Neuronal stem cell (in vitro differentiated cells): ENCODE measurements at regions not wholly inside any gene's neighbourhood (a gene's known extent, or its start where the extent isn't known, plus 50 kb on each side); places are given as distances from the start of the nearest gene placed in this dataset.

Source experiments
- DNase-seq: peaks from one replicate; pipeline ENCODE4 v3.0.0-alpha.2; 2013; ENCODE audit warnings: low spot score
- H2AFZ ChIP-seq: one replicate; pipeline ENCODE4 v1.6.1; 2013; ENCODE audit warnings: mild to moderate bottlenecking, low read length, inconsistent platforms
- H2AK5ac ChIP-seq: 2 replicates; pipeline ENCODE4 v1.6.1; 2013; ENCODE audit warnings: low read depth, mild to moderate bottlenecking, inconsistent platforms, low read length, moderate library complexity, mixed read lengths
- H2BK120ac ChIP-seq: 2 replicates; pipeline ENCODE4 v1.6.1; 2013; ENCODE audit warnings: low read depth, mild to moderate bottlenecking, inconsistent platforms, low read length, moderate library complexity, mixed read lengths
- H2BK12ac ChIP-seq: one replicate; pipeline ENCODE4 v1.6.1; 2013; ENCODE audit warnings: low read length, inconsistent platforms
- H2BK15ac ChIP-seq: 2 replicates; pipeline ENCODE4 v1.6.1; 2013; ENCODE audit warnings: mild to moderate bottlenecking, low read length, inconsistent platforms, mixed read lengths
- H2BK5ac ChIP-seq: one replicate; pipeline ENCODE4 v1.6.1; 2013; ENCODE audit warnings: inconsistent platforms, mild to moderate bottlenecking, low read length, moderate library complexity
- H3K14ac ChIP-seq: one replicate; pipeline ENCODE4 v1.6.1; 2013; ENCODE audit warnings: low read length, inconsistent platforms
- H3K18ac ChIP-seq: 2 replicates; pipeline ENCODE4 v1.6.1; 2013; ENCODE audit warnings: low read length, inconsistent platforms
- H3K23ac ChIP-seq: 2 replicates; pipeline ENCODE4 v1.6.1; 2013; ENCODE audit warnings: low read depth, mild to moderate bottlenecking, mixed read lengths, low read length, inconsistent platforms; ENCODE audit not compliant: poor library complexity
- H3K27ac ChIP-seq: replicated peaks from 3 replicates; pipeline ENCODE4 v1.5.1; 2013; ENCODE audit warnings: low read length, inconsistent platforms
- H3K27me3 ChIP-seq, 3 experiments: 2 replicates each; pipeline ENCODE4 v1.6.1; 2013; ENCODE audit warnings: low read length in 3 of 3, mild to moderate bottlenecking in 2 of 3, inconsistent platforms in 1 of 3, low read depth in 1 of 3, mixed read lengths in 1 of 3, moderate library complexity in 1 of 3; ENCODE audit not compliant: control insufficient read depth in 3 of 3, insufficient read depth in 3 of 3
- H3K36me3 ChIP-seq, 2 donors: replicated peaks in 1 of 2; 2 replicates each; pipeline ENCODE4 v1.6.1; 2013; ENCODE audit warnings: low read length in 2 of 2; ENCODE audit not compliant: control insufficient read depth in 2 of 2, insufficient read depth in 2 of 2
- H3K4ac ChIP-seq: 2 replicates; pipeline ENCODE4 v1.6.1; 2013; ENCODE audit warnings: inconsistent platforms, mild to moderate bottlenecking, low read length, moderate library complexity
- H3K4me1 ChIP-seq, 2 donors: 1 replicate in 1 of 2; 2 replicates in 1 of 2; pipeline ENCODE4 v1.6.1; 2013; ENCODE audit warnings: low read length in 2 of 2, low read depth in 1 of 2; ENCODE audit not compliant: control insufficient read depth in 2 of 2, insufficient read depth in 1 of 2
- H3K4me2 ChIP-seq: one replicate; pipeline ENCODE4 v1.6.1; 2013; ENCODE audit warnings: mild to moderate bottlenecking, low read length, inconsistent platforms; ENCODE audit not compliant: insufficient read depth, poor library complexity, severe bottlenecking
- H3K4me3 ChIP-seq, 2 donors: 2 replicates each; pipeline ENCODE4 v1.5.1; 2013; ENCODE audit warnings: low read length in 2 of 2, mild to moderate bottlenecking in 2 of 2, inconsistent platforms in 1 of 2, moderate library complexity in 1 of 2
- H3K79me1 ChIP-seq: one replicate; pipeline ENCODE4 v1.6.1; 2013; ENCODE audit warnings: low read depth, mild to moderate bottlenecking, inconsistent platforms, low read length, moderate library complexity
- H3K9ac ChIP-seq: one replicate; pipeline ENCODE4 v1.6.1; 2013; ENCODE audit warnings: mild to moderate bottlenecking, low read depth, low read length, inconsistent platforms; ENCODE audit not compliant: poor library complexity
- H3K9me3 ChIP-seq, 2 donors: replicated peaks in 1 of 2; 2 replicates each; pipeline versions ENCODE3 to v1.6.1; 2013; ENCODE audit warnings: low read length in 2 of 2, mild to moderate bottlenecking in 2 of 2, inconsistent platforms in 1 of 2, low read depth in 1 of 2, mixed read lengths in 1 of 2, moderate library complexity in 1 of 2; ENCODE audit not compliant: control insufficient read depth in 2 of 2, insufficient read depth in 1 of 2
- H4K8ac ChIP-seq: one replicate; pipeline ENCODE4 v1.6.1; 2013; ENCODE audit warnings: low read depth, mild to moderate bottlenecking, inconsistent platforms, low read length, moderate library complexity
- H4K91ac ChIP-seq: one replicate; pipeline ENCODE4 v1.6.1; 2013; ENCODE audit warnings: low read length, low read depth, mild to moderate bottlenecking, inconsistent platforms; ENCODE audit not compliant: poor library complexity
- WGBS, 2 donors: extraction: QIAGEN DNeasy Blood & Tissue Kit; methylation state at CpG; one replicate each; pipeline ENCODE4 v1.1.7; 2013; ENCODE audit warnings: missing lambda C conversion rate in 2 of 2, mixed read lengths in 1 of 2; ENCODE audit not compliant: insufficient read length in 2 of 2, insufficient replicate concordance in 1 of 2; ENCODE audit errors: extremely low coverage in 2 of 2; 5-methylcytosine and 5-hydroxymethylcytosine counted together

GRCh38 chr7:68414631-68415425 is 1183.4 kb upstream of the AUTS2 start:
- no peak overlapping the region for H2AFZ ChIP-seq
- no peak overlapping the region for H3K14ac ChIP-seq
- no peak overlapping the region for H3K27ac ChIP-seq
- no peak overlapping the region for H3K23ac ChIP-seq
- H2BK5ac ChIP-seq: no peak overlapping the region
- no peaks in the 10 kb centered on the region for H3K27me3 ChIP-seq
- peaks cover 0 to 5% of the 10 kb centered on the region in 2 donors for H3K9me3 ChIP-seq
- no peak overlapping the region for H3K9ac ChIP-seq
- H3K4ac ChIP-seq: no peak overlapping the region
- H2BK12ac ChIP-seq: no peak overlapping the region
- H3K4me3 ChIP-seq: no peak overlapping the region
- whole genome bisulfite sequencing, 2 donors: no CpG with 5 or more reads among the region's 2 CpGs
- H3K36me3 ChIP-seq: no peaks in the 10 kb centered on the region
- no peaks in the 10 kb centered on the region for H3K79me1 ChIP-seq
- H3K18ac ChIP-seq: no peak overlapping the region
- no peak overlapping the region for H2BK15ac ChIP-seq
- no peak overlapping the region for H4K91ac ChIP-seq
- no peak overlapping the region for H4K8ac ChIP-seq
- no peaks in the 10 kb centered on the region for H3K4me1 ChIP-seq
- DNase-seq: no peak
- no peak overlapping the region for H2BK120ac ChIP-seq
- H3K4me2 ChIP-seq: no peak overlapping the region
- H2AK5ac ChIP-seq: no peak overlapping the region

DNA sequence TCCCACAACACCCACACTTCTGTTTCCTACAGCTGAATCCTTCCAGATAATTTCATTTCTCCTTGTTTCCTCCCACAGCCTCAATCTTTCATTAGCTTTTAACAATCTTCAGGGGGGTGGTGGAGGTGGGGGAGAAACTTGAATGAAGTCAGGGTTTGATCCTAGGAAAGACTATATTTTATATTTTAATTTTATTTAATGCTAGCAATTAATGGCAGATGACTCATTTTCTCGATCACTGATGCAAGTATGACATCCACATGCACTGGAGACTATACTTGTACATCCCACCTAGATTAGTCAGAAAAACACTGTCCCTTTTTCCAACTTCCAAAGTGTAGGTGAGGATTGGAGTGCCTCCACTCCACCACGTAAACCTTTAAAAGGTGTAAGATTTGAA is 1181.3 kb upstream of the AUTS2 start:
- Histone ChIP-seq H3K27me3 (no peaks in the 10 kb centered on the region), H3K4me2 (no peak overlapping the region), H3K4me3 (no peak overlapping the region), H3K4ac (no peak overlapping the region), H3K27ac (no peak overlapping the region), H3K36me3 (no peaks in the 10 kb centered on the region), H3K9me3 (peaks cover 0 to 5% of the 10 kb centered on the region in 2 donors), H2BK12ac (no peak overlapping the region), H2AFZ (no peak overlapping the region), H3K23ac (no peak overlapping the region), H3K14ac (no peak overlapping the region), H3K18ac (no peak overlapping the region), H2BK120ac (no peak overlapping the region), H2BK5ac (no peak overlapping the region), H4K91ac (no peak overlapping the region), H2AK5ac (no peak overlapping the region), H2BK15ac (no peak overlapping the region), H4K8ac (no peak overlapping the region), H3K79me1 (no peaks in the 10 kb centered on the region), H3K4me1 (no peaks in the 10 kb centered on the region), H3K9ac (no peak overlapping the region)
- no CpG with 5 or more reads among the region's 2 CpGs for WGBS, 2 donors
- DNase-seq: no peak

- Histone ChIP-seq H2BK15ac (no peak overlapping the region), H3K36me3 (no peaks in the 10 kb centered on the region), H3K23ac (no peak overlapping the region), H3K18ac (no peak overlapping the region), H3K14ac (no peak overlapping the region), H2BK5ac (no peak overlapping the region), H4K91ac (no peak overlapping the region), H3K27me3 (no peaks in the 10 kb centered on the region), H3K4me3 (no peak overlapping the region), H3K4me2 (no peak overlapping the region), H3K79me1 (no peaks in the 10 kb centered on the region), H3K4me1 (no peaks in the 10 kb centered on the region), H3K9ac (no peak overlapping the region), H4K8ac (no peak overlapping the region), H2BK120ac (no peak overlapping the region), H3K4ac (no peak overlapping the region), H2AK5ac (no peak overlapping the region), H3K27ac (no peak overlapping the region), H2BK12ac (no peak overlapping the region), H2AFZ (no peak overlapping the region), H3K9me3 (peaks cover 0 to 5% of the 10 kb centered on the region in 2 donors)
- no peak for DNase-seq
- no CpG with 5 or more reads among the region's 1 CpG for WGBS, 2 donors
Observed at GRCh38 chr7:68417659-68418058, 1180.6 kb upstream of the AUTS2 start.

DNA sequence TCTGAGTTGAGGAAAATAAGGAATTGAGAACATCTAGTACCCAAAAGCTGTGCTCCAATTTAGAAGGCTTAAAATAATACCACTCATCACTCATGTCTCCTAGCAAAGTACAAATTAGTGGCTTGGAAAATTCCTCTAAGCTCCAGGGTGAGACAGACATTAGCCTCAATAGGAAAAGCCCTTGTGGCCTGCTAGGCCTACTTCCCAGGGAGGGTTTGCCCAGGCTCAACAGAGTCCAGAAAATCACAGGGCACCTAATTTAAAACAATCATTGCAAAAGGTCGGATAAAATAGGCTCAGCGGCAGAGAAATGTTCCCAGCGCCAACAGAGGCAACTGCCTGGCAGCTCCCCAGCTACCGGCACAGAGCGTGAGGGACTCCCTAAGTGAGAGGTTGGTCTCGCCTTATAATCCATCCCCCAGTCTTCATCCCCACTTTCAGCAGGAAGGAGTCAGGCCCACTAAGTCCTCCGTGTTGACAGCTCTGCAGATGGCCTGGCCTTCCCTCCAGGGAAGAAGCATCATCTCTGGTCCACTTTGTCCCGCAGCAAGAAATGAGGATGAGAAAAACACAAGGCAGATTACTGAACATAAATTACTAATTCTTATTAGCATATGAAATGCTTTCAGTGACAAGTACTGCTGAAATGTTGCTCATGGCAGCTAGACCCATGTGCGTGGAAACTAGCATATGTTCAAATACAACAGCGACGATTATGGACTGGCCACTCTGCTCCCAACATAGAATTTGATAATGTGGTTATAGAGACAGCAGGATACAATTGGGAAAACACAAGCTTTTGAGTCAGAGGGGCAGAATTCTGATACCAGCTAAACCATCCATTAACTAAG is 1177.7 kb upstream of the AUTS2 start:
- no peak overlapping the region for H2BK12ac ChIP-seq
- H3K36me3 ChIP-seq: no peaks in the 10 kb centered on the region
- WGBS, 2 donors: no CpG with 5 or more reads among the region's 11 CpGs

More for the DNA sequence above, 1177.7 kb upstream of the AUTS2 start:
- H3K9me3 ChIP-seq: peaks cover 0 to 3% of the 10 kb centered on the region in 2 donors
- no peak overlapping the region for H3K9ac ChIP-seq
- no peak overlapping the region for H4K91ac ChIP-seq
- H3K4me1 ChIP-seq: peaks cover 0 to 4% of the 10 kb centered on the region in 2 donors
- H3K4ac ChIP-seq: no peak overlapping the region
- no peak overlapping the region for H3K27ac ChIP-seq
- no peak overlapping the region for H2BK120ac ChIP-seq
- no peak overlapping the region for H2AK5ac ChIP-seq
- H3K4me3 ChIP-seq: no peak overlapping the region
- H2AFZ ChIP-seq: no peak overlapping the region
- H2BK15ac ChIP-seq: no peak overlapping the region
- H3K79me1 ChIP-seq: no peaks in the 10 kb centered on the region
- no peak overlapping the region for H2BK5ac ChIP-seq
- H3K4me2 ChIP-seq: no peak overlapping the region
- no peak overlapping the region for H3K14ac ChIP-seq
- no peak for DNase-seq
- H3K23ac ChIP-seq: no peak overlapping the region
- H4K8ac ChIP-seq: no peak overlapping the region
- H3K18ac ChIP-seq: no peak overlapping the region
- no peaks in the 10 kb centered on the region for H3K27me3 ChIP-seq
